PFSK-1 (cell line): ENCODE measurements at regions not wholly inside any gene's neighbourhood (a gene's known extent, or its start where the extent isn't known, plus 50 kb on each side); places are given as distances from the start of the nearest gene placed in this dataset.

Experiments
- FOXP2 ChIP-seq: optimal IDR thresholded peaks from 2 replicates; pipeline ENCODE3; 2011; ENCODE audit warnings: borderline replicate concordance, control low read depth, inconsistent platforms; ENCODE audit not compliant: insufficient read depth; ENCODE audit errors: extremely low read length, extremely low read depth
- POLR2AphosphoS5 ChIP-seq: IDR thresholded peaks from 2 replicates; pipeline ENCODE4 v1.6.1; 2012; ENCODE audit warnings: low read depth, mild to moderate bottlenecking, control low read depth, low read length, moderate library complexity
- REST ChIP-seq, 2 experiments: IDR thresholded peaks; 2 replicates each; pipeline versions ENCODE4 v1.6.1 to v1.8.0; 2011 to 2012; ENCODE audit warnings: low read depth in 2 of 2, low read length in 2 of 2, control low read depth in 1 of 2, inconsistent platforms in 1 of 2, mild to moderate bottlenecking in 1 of 2, moderate library complexity in 1 of 2; ENCODE audit not compliant: insufficient read depth in 1 of 2
- SIN3A ChIP-seq: IDR thresholded peaks from 2 replicates; pipeline ENCODE4 v1.6.1; 2012; ENCODE audit warnings: mild to moderate bottlenecking, low read length, moderate library complexity, borderline replicate concordance; ENCODE audit not compliant: insufficient read depth
- TAF1 ChIP-seq: IDR thresholded peaks from 2 replicates; pipeline ENCODE4 v1.6.1; 2012; ENCODE audit warnings: low read length, control low read depth, borderline replicate concordance; ENCODE audit not compliant: insufficient read depth

DNA sequence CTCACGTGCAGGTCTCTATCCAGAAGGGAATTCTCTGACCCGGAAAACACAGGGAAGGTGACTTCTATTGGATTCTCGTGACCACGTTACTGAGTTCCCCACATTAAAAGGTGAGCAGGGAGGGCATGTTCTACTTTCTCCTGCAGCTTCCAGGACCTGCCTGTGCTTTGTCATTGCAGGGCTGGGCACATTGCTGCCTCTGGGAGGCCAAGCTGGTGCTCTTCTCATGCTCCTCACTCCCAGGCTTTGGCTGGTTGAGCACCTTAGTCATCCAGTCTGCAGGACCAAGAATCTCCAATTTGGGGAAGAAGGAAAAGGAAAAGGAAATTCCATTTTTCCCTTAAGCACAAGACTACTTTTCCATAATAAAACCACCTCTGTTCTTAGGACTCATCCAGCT, 86.5 kb upstream of the TMEM72 start:
- TF ChIP-seq REST (IDR thresholded peaks at IDR 0.05; ENCODE audit: insufficient read depth in 1 of 2, low read depth in 2 of 2, low read length in 2 of 2) (no peak), FOXP2 (no peak), SIN3A (no peak), TAF1 (no peak), POLR2AphosphoS5 (no peak)

DNA sequence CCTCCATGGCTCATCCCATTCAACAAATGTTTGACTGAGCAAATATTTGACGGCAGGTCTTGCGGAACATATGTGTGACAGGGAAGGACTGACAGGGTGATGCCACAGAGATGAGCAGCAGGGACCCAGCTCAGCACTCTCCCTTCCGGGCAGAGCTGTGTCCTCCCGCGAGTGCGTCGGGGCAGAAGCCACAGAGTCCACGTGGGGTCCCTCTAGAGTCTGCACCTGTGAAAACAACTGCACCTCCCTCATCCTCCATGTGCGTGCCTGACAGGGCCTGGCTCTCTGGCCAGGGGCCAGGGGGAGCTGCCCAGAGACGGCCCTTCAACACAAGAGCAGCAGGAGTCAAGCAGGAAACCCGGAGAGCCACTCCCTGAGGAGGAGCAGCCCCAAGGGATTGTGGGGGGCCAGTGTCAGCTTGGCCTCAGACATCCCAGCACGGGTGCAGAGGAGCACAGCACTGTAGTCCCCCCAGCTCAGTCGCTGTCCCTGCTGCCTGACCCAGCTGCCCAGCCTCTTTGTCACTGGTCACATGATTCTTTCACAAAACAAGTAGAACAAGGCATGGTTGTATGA, 83.6 kb upstream of the TMEM72 start:
- TF ChIP-seq SIN3A (no peak), FOXP2 (no peak), POLR2AphosphoS5 (no peak), TAF1 (no peak), REST (IDR thresholded peaks at IDR 0.05; ENCODE audit: insufficient read depth in 1 of 2, low read depth in 2 of 2, low read length in 2 of 2) (no peak)

DNA sequence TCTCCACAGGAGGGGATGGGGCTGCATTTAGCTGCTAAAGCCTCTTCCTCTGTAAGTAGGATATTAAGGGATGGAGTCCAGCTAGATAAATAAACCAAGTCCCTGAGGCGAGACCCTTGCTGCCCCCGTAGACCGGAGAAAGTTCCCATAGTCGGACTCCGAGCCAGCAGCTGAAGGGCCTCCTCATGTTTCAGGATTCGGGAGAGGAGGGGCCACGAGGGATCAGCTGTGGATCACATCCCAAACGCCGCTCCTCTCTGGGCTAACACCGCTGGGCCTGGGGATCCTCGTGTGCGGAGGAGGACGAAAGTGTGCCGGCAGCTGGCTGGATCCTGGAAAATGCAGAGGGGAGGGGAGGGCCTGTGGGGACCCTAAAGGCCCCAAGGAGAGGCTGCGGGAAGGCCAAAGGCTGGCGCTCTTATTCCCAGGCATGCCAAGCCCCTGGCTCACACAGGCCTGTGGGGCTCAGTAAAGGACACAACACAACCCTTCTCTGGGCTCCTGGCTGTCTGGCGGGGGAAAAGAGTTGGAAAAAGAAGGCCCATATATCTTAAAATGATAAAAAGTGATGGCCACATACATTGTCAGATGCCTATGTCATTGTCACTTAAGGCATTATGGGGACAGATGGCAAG, 82.5 kb upstream of the TMEM72 start:
- no peak for TF ChIP-seq TAF1
- TF ChIP-seq FOXP2, result no peak
- no peak for TF ChIP-seq SIN3A
- no peak for TF ChIP-seq REST (IDR thresholded peaks at IDR 0.05; ENCODE audit: insufficient read depth in 1 of 2, low read depth in 2 of 2, low read length in 2 of 2)
- no peak for TF ChIP-seq POLR2AphosphoS5

DNA sequence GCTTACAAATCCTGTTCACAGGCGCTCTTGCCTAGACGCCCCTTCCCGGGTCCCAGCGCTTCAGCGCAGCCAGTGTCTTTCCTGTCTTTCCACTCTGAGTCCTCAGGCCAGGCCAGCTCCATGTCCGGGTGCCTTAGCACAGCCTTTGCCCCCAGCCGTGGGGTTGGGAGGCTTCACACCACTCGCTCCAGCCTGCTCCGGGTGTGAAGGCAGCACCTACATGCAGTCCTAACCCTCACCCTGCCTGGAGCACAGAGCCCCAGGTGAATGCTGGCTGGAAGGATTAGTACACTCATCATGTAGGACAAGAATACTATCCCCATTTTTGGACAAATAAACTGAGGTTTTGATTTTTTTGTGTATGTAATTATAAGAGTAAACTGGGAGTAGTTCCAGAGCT, 81.7 kb upstream of the TMEM72 start:
- TF ChIP-seq REST (IDR thresholded peaks at IDR 0.05; ENCODE audit: insufficient read depth in 1 of 2, low read depth in 2 of 2, low read length in 2 of 2) (no peak), TAF1 (no peak), SIN3A (no peak), POLR2AphosphoS5 (no peak), FOXP2 (no peak)

DNA sequence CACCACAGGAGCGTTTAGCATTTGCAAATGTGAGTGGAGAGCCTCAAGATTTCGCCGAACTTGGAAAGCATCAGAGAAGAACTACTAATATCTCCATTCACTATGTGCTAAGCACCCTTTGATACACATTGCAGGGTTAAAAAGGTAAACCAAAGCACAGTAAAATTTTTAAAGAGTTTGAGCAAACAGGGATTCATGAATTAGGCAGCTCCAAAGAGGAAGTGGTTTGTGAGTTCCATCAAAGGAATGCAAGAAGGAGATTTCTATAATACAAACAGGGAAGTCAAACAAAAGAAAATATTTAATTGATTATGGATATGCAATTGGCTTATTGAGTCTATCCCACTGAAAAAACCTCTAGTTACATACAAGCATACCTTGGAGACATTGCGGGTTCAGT, 81.1 kb upstream of the TMEM72 start:
- TF ChIP-seq TAF1 (no peak), POLR2AphosphoS5 (no peak), REST (IDR thresholded peaks at IDR 0.05; ENCODE audit: insufficient read depth in 1 of 2, low read depth in 2 of 2, low read length in 2 of 2) (no peak), FOXP2 (no peak), SIN3A (no peak)
